NCI-H1092 (cell line): ENCODE measurements at regions not wholly inside any gene's neighbourhood (a gene's known extent, or its start where the extent isn't known, plus 50 kb on each side); places are given as distances from the start of the nearest gene placed in this dataset.
A peak's percentile ranks its signal among the peaks of the same experiment; 100 is the strongest.
"Not testable (repeated sequence)": the region's sequence is repeated elsewhere in the genome, so short reads cannot be mapped to it uniquely, and the experiment has no call there.

Experiments used
- DNase-seq: peaks from one replicate; lab custom pipeline; 2025; lab: John Stamatoyannopoulos, UW

GRCh38 chr3:106317141-106318055, 448.6 kb upstream of the CBLB start:
- no peak for DNase-seq

GRCh38 chr3:106321438-106321837, 452.6 kb upstream of the CBLB start:
- not testable (repeated sequence) for DNase-seq

GRCh38 chr3:106323586-106323985, 454.8 kb upstream of the CBLB start:
- no peak for DNase-seq

DNA sequence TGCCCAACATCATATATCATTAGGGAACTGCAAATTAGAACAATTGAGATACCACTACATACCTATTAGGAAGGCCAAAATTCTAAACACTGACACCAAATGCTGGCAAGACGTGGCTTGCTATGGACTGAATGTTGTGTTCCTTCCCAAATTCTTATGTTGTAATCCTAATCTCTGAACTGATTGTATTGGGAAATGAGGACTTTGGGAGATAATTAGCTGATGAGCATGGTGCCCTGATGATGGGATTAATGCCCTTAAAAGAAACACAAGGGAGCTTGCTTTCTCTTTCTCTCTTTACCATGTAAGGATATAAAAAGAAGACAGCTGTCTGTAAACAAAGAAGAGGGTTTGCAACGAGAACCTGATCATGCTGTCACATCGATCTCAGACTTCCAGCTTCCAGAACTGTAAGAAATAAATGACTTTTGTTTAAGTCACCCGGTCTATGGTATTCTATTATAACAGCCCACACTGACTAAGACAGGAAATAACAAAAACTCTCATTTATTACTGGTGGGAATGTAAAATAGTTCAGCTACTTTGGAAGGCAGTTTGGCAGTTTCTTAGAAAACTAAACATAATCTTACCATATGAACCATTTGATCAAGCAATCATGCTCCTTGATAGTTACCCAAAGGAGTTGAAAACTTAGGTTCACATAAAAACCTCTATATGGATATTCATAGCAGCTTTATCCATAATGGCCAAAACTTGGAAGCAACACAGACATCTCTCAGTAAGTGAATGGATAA, 458.3 kb upstream of the CBLB start:
- no peak for DNase-seq

DNA sequence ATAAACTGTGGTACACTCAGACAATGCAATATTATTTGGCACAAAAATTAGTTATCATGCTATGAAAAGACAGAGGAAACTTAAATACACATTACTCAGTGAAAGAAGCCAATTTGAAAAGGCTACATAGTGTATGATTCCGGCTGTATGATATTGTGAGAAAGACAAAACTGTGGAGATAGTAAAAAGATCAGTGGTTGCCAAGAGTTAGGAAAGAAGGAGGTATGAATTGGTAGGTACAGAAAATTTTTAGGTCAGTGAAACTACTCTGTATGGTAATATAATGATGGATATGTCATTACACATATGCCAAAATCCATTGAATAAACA, 458.8 kb upstream of the CBLB start:
- no peak for DNase-seq

DNA sequence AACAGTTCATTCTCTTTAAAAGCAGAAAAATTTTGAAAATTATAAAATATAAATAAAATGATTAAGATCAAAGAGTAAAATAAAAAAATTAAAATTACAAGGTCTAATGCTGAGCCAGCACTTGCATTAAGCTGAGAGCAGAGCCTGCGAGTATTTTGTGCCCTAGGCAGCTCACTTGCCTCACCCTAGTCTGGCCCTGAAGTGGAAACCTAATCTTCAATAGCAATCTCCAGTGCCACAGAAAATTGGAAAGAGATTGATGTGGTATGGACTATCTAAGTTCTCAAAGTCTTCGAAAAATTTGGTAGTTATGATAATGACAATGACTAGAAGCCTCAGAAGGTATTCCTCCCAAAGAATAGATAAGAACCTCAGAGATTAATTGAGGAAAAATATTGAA, 459.4 kb upstream of the CBLB start:
- DNase-seq, result no peak

- DNase-seq, result no peak
These were observed 460.7 kb upstream of the CBLB start for GRCh38 chr3:106329521-106329920.

GRCh38 chr3:106331636-106332035, 462.8 kb upstream of the CBLB start:
- no peak for DNase-seq

- DNase-seq, result no peak
These were observed 463.3 kb upstream of the CBLB start for GRCh38 chr3:106332129-106332528.

- DNase-seq, result no peak
These were observed 464.1 kb upstream of the CBLB start for GRCh38 chr3:106332884-106333283.

- DNase-seq, result no peak
These were observed 465.3 kb upstream of the CBLB start for GRCh38 chr3:106333911-106334618.

DNA sequence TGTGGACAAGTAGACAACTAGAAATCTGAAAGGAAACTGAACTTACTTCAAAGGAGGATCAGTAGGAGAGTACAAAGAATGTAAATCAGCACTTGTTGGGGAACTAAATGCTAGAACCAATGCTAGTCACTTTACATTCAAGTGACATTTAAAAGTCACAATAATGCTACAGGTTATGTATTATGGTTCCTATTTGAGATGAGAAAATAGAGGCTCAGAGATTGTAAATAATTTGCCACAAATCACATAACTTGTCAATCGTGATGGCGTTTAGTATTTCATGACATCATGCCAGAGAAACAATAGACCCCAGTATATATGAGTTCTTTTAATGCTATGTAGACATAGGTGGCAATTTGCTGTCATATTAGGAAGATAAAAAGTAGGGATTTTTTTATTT, 467.8 kb upstream of the CBLB start:
- no peak for DNase-seq

- DNase-seq, result no peak
These were observed 468.3 kb upstream of the CBLB start for GRCh38 chr3:106337116-106337515.

GRCh38 chr3:106338582-106339214, 469.9 kb upstream of the CBLB start:
- DNase-seq, result no peak

DNA sequence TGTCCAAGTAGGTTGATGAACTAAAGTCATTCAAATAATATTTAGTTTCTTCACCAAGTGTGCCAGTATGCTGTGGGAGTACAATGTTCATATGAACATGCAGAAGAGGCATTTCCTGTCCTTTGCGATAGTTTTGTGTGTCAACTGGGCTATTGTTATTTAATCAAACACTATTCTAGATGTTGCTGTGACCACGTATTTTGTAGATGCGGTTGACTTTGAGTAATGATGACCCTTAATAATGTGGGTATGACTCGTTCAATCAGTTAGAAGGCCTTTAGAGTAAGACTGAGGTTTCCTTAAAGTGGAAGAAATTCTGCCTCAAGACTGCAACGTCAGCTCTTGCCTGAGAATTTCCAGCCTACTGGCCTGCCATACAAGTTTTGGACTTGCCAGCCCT, 470.7 kb upstream of the CBLB start:
- DNase-seq, result no peak

- peak; percentile 9 for DNase-seq
These were observed 472.3 kb upstream of the CBLB start for GRCh38 chr3:106341087-106341486.

DNA sequence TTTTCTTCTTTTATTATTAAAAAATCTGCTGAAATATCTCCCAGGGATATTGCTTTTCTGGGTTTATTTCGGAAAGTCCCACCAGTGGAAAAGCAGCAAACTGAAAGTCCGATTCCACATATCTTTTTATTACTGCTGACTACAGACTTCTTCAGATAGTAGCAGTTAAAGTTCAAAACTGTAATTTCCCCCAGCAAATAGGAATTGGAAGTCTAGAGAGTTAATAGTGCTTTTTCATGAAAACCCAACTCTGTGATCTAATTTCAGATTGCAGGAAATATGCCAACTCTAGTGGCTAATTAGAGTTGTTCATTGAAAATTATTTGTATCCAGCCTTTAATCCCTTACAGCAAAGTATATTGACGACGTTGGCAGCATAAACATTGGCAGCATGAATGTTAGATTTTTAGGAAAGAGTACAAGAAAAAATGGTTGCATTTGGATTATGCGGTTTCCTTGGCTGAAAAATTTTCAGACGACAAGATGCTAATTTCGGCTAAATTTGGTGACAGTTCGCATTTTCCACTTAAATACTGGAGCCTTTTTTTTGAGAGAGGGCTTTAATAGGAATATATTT, 472.9 kb upstream of the CBLB start:
- DNase-seq, result no peak

DNA sequence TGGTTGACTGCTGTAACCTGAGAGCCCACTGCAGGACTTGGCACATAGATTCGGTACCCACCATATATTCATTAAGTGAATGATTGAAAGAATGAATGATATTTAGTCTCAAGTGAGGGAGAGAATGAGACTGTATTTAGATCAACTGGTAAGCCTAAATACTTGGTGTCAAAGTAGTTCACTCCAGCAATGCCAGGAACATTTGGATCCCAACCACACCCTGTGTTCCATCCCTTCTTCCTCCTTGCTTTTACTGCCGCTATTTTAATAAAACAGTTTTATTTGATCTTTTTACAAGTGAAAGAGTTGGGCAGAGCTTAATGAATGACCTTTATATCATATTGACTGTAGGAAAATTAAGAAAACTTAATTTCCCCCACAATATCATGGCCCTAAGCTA, 473.6 kb upstream of the CBLB start:
- no peak for DNase-seq

- DNase-seq, result no peak
These were observed 475.0 kb upstream of the CBLB start for GRCh38 chr3:106343811-106344210.

DNA sequence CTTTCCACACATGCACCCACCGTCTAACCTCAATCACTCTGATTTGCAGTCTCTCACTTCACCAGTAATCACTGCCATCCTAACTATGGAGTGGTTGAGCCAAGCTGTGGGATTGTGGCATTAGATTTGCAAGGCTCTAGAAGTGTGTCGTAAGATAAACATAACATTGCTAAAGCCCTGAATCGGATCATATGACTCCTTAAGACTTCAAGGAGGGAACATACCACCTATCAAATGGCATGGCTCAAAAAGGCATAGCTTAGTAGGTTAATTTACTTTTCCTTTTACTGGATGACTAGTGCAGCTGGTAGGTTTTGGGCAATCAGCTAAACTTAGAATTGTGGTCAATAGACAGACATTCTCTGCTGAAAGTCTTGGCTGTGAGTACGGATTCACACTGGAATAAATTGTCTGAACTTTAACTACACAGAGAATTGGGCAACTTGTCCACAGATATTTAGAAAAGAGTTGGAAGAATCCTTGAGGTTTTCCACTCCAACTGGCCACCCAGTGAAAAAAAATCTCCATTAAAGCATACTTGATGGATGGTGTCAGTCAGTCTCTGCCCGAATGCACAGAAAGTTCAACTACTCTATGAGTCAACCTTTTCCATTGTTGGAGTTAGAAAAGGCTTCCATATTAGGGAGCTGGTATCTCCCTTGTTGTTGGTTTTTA, 476.7 kb upstream of the CBLB start:
- no peak for DNase-seq

GRCh38 chr3:106347350-106347749, 478.5 kb upstream of the CBLB start:
- DNase-seq, result no peak
